ENCODE measurements at regions not wholly inside any gene's neighbourhood (a gene's known extent, or its start where the extent isn't known, plus 50 kb on each side); places are given as distances from the start of the nearest gene placed in this dataset.

GRCh38 chr13:61722119-61722518 is 306.5 kb upstream of the PCDH20 start:
- no peak overlapping the region for H3K27ac Mint-ChIP-seq
- DNase-seq (ENCODE audit: low spot score) (no peak), ATAC-seq (no peak)
- peaks cover 13% of the 10 kb centered on the region for H3K36me3 Mint-ChIP-seq
- H3K4me3 Mint-ChIP-seq: no peak overlapping the region
- H3K4me1 Mint-ChIP-seq (ENCODE audit: low read depth in 2 of 2): no peaks in the 10 kb centered on the region
- H3K9me3 Mint-ChIP-seq: peaks cover 24% of the 10 kb centered on the region
- H3K27me3 Mint-ChIP-seq: no peaks in the 10 kb centered on the region

- no peak overlapping the region for H3K4me3 Mint-ChIP-seq
These were observed 297.0 kb upstream of the PCDH20 start for GRCh38 chr13:61712621-61713020.

GRCh38 chr13:61709258-61709657 is 293.6 kb upstream of the PCDH20 start:
- Mint-ChIP-seq H3K9me3 (peaks cover 15% of the 10 kb centered on the region), H3K27me3 (no peaks in the 10 kb centered on the region), H3K4me3 (no peak overlapping the region), H3K27ac (no peak overlapping the region), H3K4me1 (ENCODE audit: low read depth in 2 of 2) (no peaks in the 10 kb centered on the region), H3K36me3 (no peaks in the 10 kb centered on the region)
- no peak for ATAC-seq
- no peak for DNase-seq (ENCODE audit: low spot score)

More at GRCh38 chr13:61712621-61713020, 297.0 kb upstream of the PCDH20 start:
- Mint-ChIP-seq H3K36me3 (no peaks in the 10 kb centered on the region), H3K4me1 (ENCODE audit: low read depth in 2 of 2) (no peaks in the 10 kb centered on the region), H3K27ac (no peak overlapping the region), H3K9me3 (peaks cover 12% of the 10 kb centered on the region), H3K27me3 (no peaks in the 10 kb centered on the region)
- no peak for DNase-seq (ENCODE audit: low spot score)
- ATAC-seq: no peak

- ATAC-seq: no peak
- Mint-ChIP-seq H3K4me3 (no peak overlapping the region), H3K27me3 (no peaks in the 10 kb centered on the region), H3K4me1 (ENCODE audit: low read depth in 2 of 2) (no peaks in the 10 kb centered on the region), H3K36me3 (peaks cover 8% of the 10 kb centered on the region), H3K27ac (no peak overlapping the region), H3K9me3 (peaks cover 20% of the 10 kb centered on the region)
- no peak for DNase-seq (ENCODE audit: low spot score)
These were observed 291.2 kb upstream of the PCDH20 start for GRCh38 chr13:61706899-61707298.

DNA sequence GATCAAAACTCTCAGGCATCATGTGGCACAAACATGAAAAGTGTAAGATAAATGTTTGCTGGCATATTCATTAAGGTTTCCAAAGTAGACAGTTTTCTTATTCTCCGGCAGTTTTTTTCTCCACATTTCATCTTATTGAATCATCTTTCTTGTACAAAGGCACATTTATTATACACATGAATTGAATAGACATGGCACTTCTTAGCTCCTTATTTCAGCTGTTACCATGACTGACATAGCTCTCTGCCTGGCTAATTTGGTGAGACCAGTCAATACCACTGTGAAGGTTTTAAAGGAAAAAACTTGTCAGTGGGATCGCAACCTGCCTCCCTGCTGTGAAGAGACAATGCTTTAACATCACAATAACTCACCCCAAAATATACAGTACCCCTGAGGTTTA is 285.0 kb upstream of the PCDH20 start:
- no peak overlapping the region for H3K4me3 Mint-ChIP-seq
- H3K27me3 Mint-ChIP-seq: no peaks in the 10 kb centered on the region
- H3K27ac Mint-ChIP-seq: no peak overlapping the region
- no peak for DNase-seq (ENCODE audit: low spot score)
- H3K4me1 Mint-ChIP-seq (ENCODE audit: low read depth in 2 of 2): no peaks in the 10 kb centered on the region
- H3K9me3 Mint-ChIP-seq: peaks cover 15% of the 10 kb centered on the region
- H3K36me3 Mint-ChIP-seq: peaks cover 8% of the 10 kb centered on the region
- no peak for ATAC-seq

GRCh38 chr13:61700181-61700580 is 284.5 kb upstream of the PCDH20 start:
- no peak for ATAC-seq
- peaks cover 15% of the 10 kb centered on the region for H3K9me3 Mint-ChIP-seq
- no peak for DNase-seq (ENCODE audit: low spot score)
- H3K27me3 Mint-ChIP-seq: no peaks in the 10 kb centered on the region
- H3K4me1 Mint-ChIP-seq (ENCODE audit: low read depth in 2 of 2): no peaks in the 10 kb centered on the region
- H3K36me3 Mint-ChIP-seq: peaks cover 8% of the 10 kb centered on the region
- H3K4me3 Mint-ChIP-seq: no peak overlapping the region
- no peak overlapping the region for H3K27ac Mint-ChIP-seq

- Mint-ChIP-seq H3K27ac (no peak overlapping the region), H3K36me3 (no peaks in the 10 kb centered on the region), H3K9me3 (peaks cover 10% of the 10 kb centered on the region), H3K27me3 (no peaks in the 10 kb centered on the region), H3K4me1 (ENCODE audit: low read depth in 2 of 2) (no peaks in the 10 kb centered on the region), H3K4me3 (no peak overlapping the region)
- ATAC-seq: no peak
- no peak for DNase-seq (ENCODE audit: low spot score)
These were observed 281.0 kb upstream of the PCDH20 start for GRCh38 chr13:61696676-61697075.

- ATAC-seq (no peak), DNase-seq (ENCODE audit: low spot score) (no peak)
- Mint-ChIP-seq H3K4me1 (ENCODE audit: low read depth in 2 of 2) (no peaks in the 10 kb centered on the region), H3K36me3 (no peaks in the 10 kb centered on the region), H3K9me3 (peaks cover 7% of the 10 kb centered on the region), H3K4me3 (no peak overlapping the region), H3K27ac (no peak overlapping the region), H3K27me3 (no peaks in the 10 kb centered on the region)
These were observed 279.5 kb upstream of the PCDH20 start for GRCh38 chr13:61695147-61695546.

DNA sequence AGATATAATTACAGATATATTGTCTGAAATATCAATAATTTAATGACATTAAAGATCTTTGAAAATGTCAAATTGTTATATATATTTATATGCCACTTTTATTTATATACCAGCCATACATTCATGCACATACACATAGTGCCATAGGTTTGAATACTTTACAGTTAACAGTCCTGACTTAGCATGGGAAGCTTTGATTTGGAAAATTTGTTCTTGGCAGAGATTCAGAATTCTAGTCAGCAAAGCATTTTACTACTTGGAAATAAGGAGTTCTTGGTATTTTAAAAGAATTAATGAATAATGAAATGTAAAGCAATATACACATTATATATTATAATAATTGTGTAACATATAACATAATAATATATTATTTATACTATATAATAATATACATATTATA is 277.0 kb upstream of the PCDH20 start:
- ATAC-seq: no peak
- Mint-ChIP-seq H3K4me3 (no peak overlapping the region), H3K36me3 (peaks cover 5% of the 10 kb centered on the region), H3K27me3 (no peaks in the 10 kb centered on the region), H3K27ac (no peak overlapping the region), H3K4me1 (ENCODE audit: low read depth in 2 of 2) (no peaks in the 10 kb centered on the region), H3K9me3 (peaks cover 3% of the 10 kb centered on the region)
- DNase-seq (ENCODE audit: low spot score): no peak

DNA sequence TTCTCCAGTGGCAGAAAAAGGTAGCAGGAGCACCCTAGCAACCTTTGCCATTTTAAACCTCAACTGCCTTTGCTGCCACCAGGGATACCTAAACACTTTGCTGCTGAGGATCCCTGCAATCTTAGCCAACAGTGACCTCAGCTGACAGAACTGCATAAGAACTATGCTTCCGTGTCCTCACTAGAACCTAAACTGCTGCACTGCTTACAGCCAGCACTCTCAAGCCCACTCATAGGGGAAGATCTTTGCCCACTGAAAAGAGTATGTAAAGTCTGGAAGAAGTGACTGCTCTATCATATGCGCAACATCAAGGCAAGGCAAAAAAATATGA is 270.0 kb upstream of the PCDH20 start:
- no peak overlapping the region for H3K4me3 Mint-ChIP-seq
- no peak overlapping the region for H3K27ac Mint-ChIP-seq
- no peaks in the 10 kb centered on the region for H3K27me3 Mint-ChIP-seq
- peaks cover 13% of the 10 kb centered on the region for H3K9me3 Mint-ChIP-seq
- H3K36me3 Mint-ChIP-seq: peaks cover 5% of the 10 kb centered on the region
- ATAC-seq: no peak
- no peak for DNase-seq (ENCODE audit: low spot score)
- H3K4me1 Mint-ChIP-seq (ENCODE audit: low read depth in 2 of 2): no peaks in the 10 kb centered on the region

GRCh38 chr13:61684976-61685681 is 269.5 kb upstream of the PCDH20 start:
- no peaks in the 10 kb centered on the region for H3K4me1 Mint-ChIP-seq (ENCODE audit: low read depth in 2 of 2)
- no peak overlapping the region for H3K27ac Mint-ChIP-seq
- H3K9me3 Mint-ChIP-seq: peaks cover 13% of the 10 kb centered on the region
- DNase-seq (ENCODE audit: low spot score) (no peak), ATAC-seq (no peak)
- no peaks in the 10 kb centered on the region for H3K27me3 Mint-ChIP-seq
- H3K36me3 Mint-ChIP-seq: peaks cover 5% of the 10 kb centered on the region
- H3K4me3 Mint-ChIP-seq: no peak overlapping the region

GRCh38 chr13:61672756-61673155 is 257.1 kb upstream of the PCDH20 start:
- Mint-ChIP-seq H3K4me3 (no peak overlapping the region), H3K27me3 (no peaks in the 10 kb centered on the region), H3K4me1 (ENCODE audit: low read depth in 2 of 2) (no peaks in the 10 kb centered on the region), H3K36me3 (peaks cover 5% of the 10 kb centered on the region), H3K9me3 (peaks cover 7% of the 10 kb centered on the region), H3K27ac (no peak overlapping the region)
- ATAC-seq (no peak), DNase-seq (ENCODE audit: low spot score) (no peak)

DNA sequence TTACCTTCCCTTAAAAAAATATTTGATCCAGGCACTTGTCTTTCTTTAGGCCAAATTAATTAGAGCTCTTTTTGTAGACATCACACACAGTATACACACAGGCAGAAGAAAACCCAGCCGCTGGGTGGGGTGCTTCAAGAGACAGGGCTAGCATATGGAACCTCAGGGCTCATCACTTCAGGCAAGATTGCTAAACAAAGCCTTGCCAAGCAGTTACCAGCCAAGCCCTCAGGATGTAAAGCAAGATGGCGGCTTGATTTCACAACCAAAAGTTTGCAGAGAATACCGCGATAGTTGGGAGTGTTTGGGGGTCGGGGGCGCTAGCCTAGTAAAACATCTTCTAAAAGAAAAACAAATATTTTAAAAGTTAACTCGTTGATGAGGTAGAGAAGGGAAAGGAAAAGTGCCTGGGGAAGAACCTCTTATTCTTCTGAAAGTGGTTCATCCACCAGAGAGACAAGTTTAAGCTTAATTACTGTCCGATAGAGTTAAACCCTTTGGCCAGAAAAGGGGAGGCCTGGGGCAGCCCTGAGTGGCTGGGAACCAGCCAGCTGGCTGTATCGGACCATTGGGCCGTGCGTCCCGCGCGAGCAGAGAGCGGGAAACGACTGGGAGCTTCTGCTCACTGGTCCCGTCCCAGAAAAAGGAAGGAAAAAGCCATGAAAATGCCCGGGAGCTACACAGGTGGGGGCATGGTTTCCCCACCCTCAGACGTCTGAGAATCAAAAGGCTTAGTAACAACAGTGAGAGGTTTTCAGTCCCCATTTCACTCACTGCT is 254.9 kb upstream of the PCDH20 start:
- no peak for ATAC-seq
- H3K36me3 Mint-ChIP-seq: peaks cover 9% of the 10 kb centered on the region

GRCh38 chr13:61664801-61665705 is 249.4 kb upstream of the PCDH20 start:
- no peak overlapping the region for H3K27ac Mint-ChIP-seq
- H3K36me3 Mint-ChIP-seq: peaks cover 13% of the 10 kb centered on the region
- no peak for DNase-seq (ENCODE audit: low spot score)
- no peak for ATAC-seq
- no peaks in the 10 kb centered on the region for H3K4me1 Mint-ChIP-seq (ENCODE audit: low read depth in 2 of 2)
- no peak overlapping the region for H3K4me3 Mint-ChIP-seq
- H3K9me3 Mint-ChIP-seq: peaks cover 34% of the 10 kb centered on the region
- no peaks in the 10 kb centered on the region for H3K27me3 Mint-ChIP-seq

More for the DNA sequence above, 254.9 kb upstream of the PCDH20 start:
- H3K27me3 Mint-ChIP-seq: no peaks in the 10 kb centered on the region
- H3K4me3 Mint-ChIP-seq: no peak overlapping the region
- peaks cover 12% of the 10 kb centered on the region for H3K9me3 Mint-ChIP-seq
- no peak overlapping the region for H3K27ac Mint-ChIP-seq
- no peak for DNase-seq (ENCODE audit: low spot score)
- no peaks in the 10 kb centered on the region for H3K4me1 Mint-ChIP-seq (ENCODE audit: low read depth in 2 of 2)

All from natural killer cell treated with Interleukin-12 subunit alpha and Interleukin-12 subunit beta and Interleukin-15 and Interleukin-18, amount 100 ng/mL, for 72 hours (primary cell).